ENCODE measurements at regions not wholly inside any gene's neighbourhood (a gene's known extent, or its start where the extent isn't known, plus 50 kb on each side); places are given as distances from the start of the nearest gene placed in this dataset.

DNA sequence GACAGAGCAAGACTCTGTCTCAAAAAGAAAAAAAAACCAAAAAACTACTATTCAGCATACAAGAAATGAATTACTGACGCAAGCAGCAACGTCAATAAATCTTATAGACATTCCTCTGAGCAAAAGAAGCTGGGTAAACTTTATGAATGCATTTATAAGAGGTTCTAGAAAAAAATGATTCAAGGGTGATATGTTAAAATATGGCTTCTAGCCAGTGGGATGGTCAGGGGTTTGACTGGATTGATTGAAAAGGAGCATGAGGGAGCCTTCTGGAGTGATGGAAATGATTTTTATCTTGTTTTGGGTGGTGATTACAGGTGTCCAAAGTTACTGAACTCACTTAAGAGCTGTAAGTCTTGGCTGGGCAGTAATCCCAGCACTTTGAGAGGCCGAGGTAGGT, 64.9 kb upstream of the SALL4 start:
- DNase-seq: no peak

DNA sequence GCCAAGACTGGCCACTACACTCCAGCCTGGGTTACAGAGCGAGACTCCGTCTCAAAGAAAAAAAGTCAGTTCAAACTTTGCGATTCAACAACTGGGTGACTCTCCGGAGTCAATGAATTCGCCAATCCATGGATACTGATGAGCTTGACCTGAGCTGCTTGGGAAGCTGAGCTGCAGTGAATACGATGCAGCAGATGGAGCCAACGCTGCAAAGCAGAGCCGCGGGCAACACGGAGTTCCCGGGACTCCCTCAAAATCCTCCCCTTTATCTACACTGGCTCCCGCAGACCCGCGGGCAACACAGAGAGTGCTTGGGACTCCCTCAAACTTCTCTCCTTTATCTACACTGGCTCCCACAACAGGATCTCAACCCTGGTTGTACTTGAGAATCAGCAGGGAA, 62.6 kb upstream of the SALL4 start:
- no peak for DNase-seq

DNA sequence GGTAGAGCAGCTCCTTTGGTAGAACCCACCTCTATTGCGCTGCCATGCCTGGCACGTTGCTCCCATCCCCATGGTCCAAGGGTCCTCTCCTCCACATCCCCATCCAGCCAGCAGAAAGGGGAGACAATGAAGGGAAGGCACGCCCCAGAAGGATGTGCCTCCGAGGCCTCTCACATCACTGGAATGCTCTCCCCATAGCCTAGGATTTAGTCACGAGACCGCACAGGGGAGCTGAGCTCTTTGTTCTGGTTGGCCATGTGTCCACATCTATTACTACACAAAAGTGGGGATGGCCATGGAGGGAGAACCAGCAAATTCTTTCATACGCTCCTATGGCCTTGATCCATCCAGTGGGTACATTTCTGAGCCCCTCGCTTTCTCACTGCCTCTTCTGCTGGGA, 60.5 kb upstream of the SALL4 start:
- DNase-seq: no peak

GRCh38 chr20:51861726-51862466, 59.6 kb upstream of the SALL4 start:
- no peak for DNase-seq

DNA sequence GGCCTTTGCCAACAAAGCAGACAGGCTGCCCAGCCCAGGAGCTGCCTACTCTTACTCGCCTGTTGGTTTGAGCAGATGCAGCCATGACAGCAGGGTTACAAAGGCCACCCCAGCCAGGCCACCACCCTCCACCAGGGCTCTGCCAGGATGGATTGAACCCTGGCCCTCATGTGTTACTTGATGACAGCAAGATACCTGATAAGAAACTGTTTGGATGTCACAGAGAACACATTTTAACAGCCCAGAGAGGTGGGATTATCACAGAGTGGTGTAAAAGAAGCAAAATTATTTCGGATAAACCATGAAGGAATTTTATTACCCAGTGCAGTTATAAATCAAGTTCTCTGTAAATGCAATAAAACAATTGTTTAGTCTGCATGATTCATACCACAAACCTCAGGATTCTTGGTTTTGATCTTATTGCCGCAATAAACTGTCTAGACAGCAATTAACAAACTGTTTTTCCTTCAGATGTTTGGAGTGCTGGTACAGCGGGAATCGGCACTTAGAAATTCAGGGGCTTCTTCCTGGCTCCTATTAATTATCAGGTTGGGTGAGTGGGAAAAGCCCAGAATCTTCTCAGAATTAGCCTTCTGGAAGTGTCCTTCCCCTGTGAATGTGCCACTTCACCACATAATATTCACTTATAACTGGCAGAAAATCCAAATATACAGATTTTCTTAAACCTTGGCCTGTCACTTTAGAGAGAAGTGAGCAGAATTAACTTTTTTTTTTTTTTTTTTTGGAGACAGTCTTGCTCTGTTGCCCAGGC, 58.0 kb upstream of the SALL4 start:
- DNase-seq: no peak

DNA sequence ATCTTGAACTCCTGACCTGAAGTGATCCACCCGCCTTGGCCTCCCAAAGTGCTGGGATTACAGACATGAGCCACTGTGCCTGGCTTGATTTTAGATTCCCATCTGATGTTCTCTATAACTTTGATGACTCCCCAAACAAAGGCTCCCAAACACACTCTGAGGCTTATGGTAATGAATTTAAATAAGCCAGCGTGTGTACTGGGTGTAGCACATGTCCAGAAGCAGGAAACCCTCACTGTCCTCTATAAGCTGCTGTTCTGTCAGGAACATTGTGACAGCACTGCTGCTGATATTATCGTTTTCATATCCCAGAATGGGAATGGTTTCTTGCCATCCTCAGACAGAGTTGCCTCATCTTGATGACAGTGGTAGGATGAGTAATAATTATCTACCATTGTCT, 54.1 kb upstream of the SALL4 start:
- no peak for DNase-seq

- no peak for DNase-seq
These were observed 52.6 kb upstream of the SALL4 start for GRCh38 chr20:51854921-51855320.
